Smooth muscle cell (in vitro differentiated cells): ENCODE measurements at regions not wholly inside any gene's neighbourhood (a gene's known extent, or its start where the extent isn't known, plus 50 kb on each side); places are given as distances from the start of the nearest gene placed in this dataset.

Experiments used
- DNase-seq: peaks from one replicate; lab custom pipeline; 2025; ENCODE audit not compliant: unreplicated experiment; lab: John Stamatoyannopoulos, UW
- H2AFZ ChIP-seq: fragments of 200-600 bp; sonication (generic); 2 replicates; pipeline ENCODE4 v1.6.0; 2016; ENCODE audit warnings: antibody characterized with exemption, low read depth, mild to moderate bottlenecking
- H3F3A ChIP-seq: fragments of 200-600 bp; sonication (generic); 2 replicates; pipeline ENCODE4 v1.6.0; 2017; ENCODE audit warnings: antibody characterized with exemption, low read depth
- H3K27ac ChIP-seq: fragments of 200-600 bp; sonication (generic); 2 replicates; pipeline ENCODE4 v1.5.1; 2016; ENCODE audit warnings: low read depth, mild to moderate bottlenecking
- H3K27me3 ChIP-seq: fragments of 200-600 bp; sonication (generic); 2 replicates; pipeline ENCODE4 v1.6.1; 2016; ENCODE audit warnings: low read depth, mild to moderate bottlenecking
- H3K36me3 ChIP-seq: fragments of 200-600 bp; sonication (generic); 2 replicates; pipeline ENCODE4 v1.5.1; 2016; ENCODE audit warnings: low read depth
- H3K4me1 ChIP-seq: fragments of 200-600 bp; sonication (generic); 2 replicates; pipeline ENCODE4 v1.5.1; 2016; ENCODE audit warnings: low read depth
- H3K4me2 ChIP-seq: fragments of 200-600 bp; sonication (generic); 2 replicates; pipeline ENCODE4 v1.6.0; 2016; ENCODE audit warnings: mild to moderate bottlenecking
- H3K4me3 ChIP-seq: fragments of 200-600 bp; sonication (generic); 2 replicates; pipeline ENCODE4 v1.5.1; 2016; ENCODE audit warnings: mild to moderate bottlenecking
- H3K79me2 ChIP-seq: fragments of 200-600 bp; sonication (generic); 2 replicates; pipeline ENCODE4 v1.6.0; 2016; ENCODE audit warnings: low read depth, mild to moderate bottlenecking
- H3K9ac ChIP-seq: fragments of 200-600 bp; sonication (generic); 2 replicates; pipeline ENCODE4 v1.6.0; 2016; ENCODE audit warnings: low read depth
- H3K9me3 ChIP-seq: fragments of 200-600 bp; sonication (generic); replicated peaks from 2 replicates; pipeline ENCODE4 v1.5.1; 2016; ENCODE audit warnings: low read depth
- H4K20me1 ChIP-seq: fragments of 200-600 bp; sonication (generic); 2 replicates; pipeline ENCODE4 v1.6.0; 2016; ENCODE audit warnings: low read depth
- CTCF ChIP-seq: fragments of 200-600 bp; sonication (generic); IDR thresholded peaks from 2 replicates; pipeline ENCODE4 v1.5.1; 2017; ENCODE audit warnings: borderline replicate concordance, mild to moderate bottlenecking, antibody characterized with exemption; ENCODE audit not compliant: insufficient read depth, poor library complexity, severe bottlenecking
- WGBS: methylation state at CpG from one replicate; pipeline ENCODE4 v1.1.7; 2016; ENCODE audit warnings: low lambda C conversion rate; 5-methylcytosine and 5-hydroxymethylcytosine counted together

DNA sequence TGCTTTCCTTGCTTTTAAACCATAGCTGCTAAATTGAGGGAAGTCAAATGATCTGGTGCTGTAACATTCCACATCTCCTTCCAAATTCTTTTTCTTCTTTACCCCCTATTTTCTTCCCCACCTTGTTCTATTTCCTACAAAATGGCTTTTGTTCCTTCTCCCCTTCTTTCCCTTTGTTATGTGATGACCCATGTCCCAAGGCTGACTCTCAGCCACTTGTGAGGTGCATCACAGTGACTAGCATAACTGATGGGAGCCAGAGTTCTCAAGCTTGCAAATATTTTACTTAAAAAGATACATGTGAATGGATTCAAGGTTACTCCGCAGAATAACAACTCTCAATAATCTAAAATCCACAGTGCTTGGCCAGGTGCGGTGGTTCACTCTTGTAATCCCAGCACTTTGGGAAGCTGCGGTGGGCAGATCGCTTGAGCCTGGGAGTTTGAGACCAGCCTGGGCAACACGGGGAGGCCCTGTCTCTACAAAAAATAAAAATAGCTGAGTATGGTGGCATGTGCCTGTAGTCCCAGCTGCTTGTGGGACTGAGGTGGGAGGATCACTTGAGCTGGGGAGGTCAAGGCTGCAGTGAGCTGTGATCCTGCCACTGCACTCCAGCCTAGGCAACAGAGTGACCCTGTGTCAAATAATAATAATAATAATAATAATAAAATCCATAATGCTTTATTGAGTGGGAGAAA is 100.1 kb upstream of the CERS6 start:
- H3K27me3 ChIP-seq: no peaks in the 10 kb centered on the region
- WGBS: 85% methylated on average over 5 of the region's 5 CpGs
- H3K36me3 ChIP-seq: no peaks in the 10 kb centered on the region
- H3K27ac ChIP-seq: no peak overlapping the region
- H3K4me1 ChIP-seq: no peaks in the 10 kb centered on the region
- no peaks in the 10 kb centered on the region for H3K79me2 ChIP-seq
- TF ChIP-seq CTCF: no peak
- no peak overlapping the region for H2AFZ ChIP-seq
- H3K4me3 ChIP-seq: no peak overlapping the region
- H3K9ac ChIP-seq: no peak overlapping the region
- no peaks in the 10 kb centered on the region for H4K20me1 ChIP-seq
- no peak overlapping the region for H3K4me2 ChIP-seq
- no peak for DNase-seq
- no peaks in the 10 kb centered on the region for H3F3A ChIP-seq
- H3K9me3 ChIP-seq: no peaks in the 10 kb centered on the region

- H2AFZ ChIP-seq: no peak overlapping the region
- no peak overlapping the region for H3K4me2 ChIP-seq
- no peaks in the 10 kb centered on the region for H4K20me1 ChIP-seq
- H3K4me1 ChIP-seq: no peaks in the 10 kb centered on the region
- no peak overlapping the region for H3K9ac ChIP-seq
- no peak for TF ChIP-seq CTCF
- H3K27ac ChIP-seq: no peak overlapping the region
- no peak overlapping the region for H3K4me3 ChIP-seq
- 88% methylated on average over 2 of the region's 2 CpGs for WGBS
- no peaks in the 10 kb centered on the region for H3K27me3 ChIP-seq
- no peak for DNase-seq
- no peaks in the 10 kb centered on the region for H3K36me3 ChIP-seq
- no peaks in the 10 kb centered on the region for H3K9me3 ChIP-seq
- no peaks in the 10 kb centered on the region for H3F3A ChIP-seq
- no peaks in the 10 kb centered on the region for H3K79me2 ChIP-seq
Measured at GRCh38 chr2:168356477-168356835, 99.6 kb upstream of the CERS6 start.

GRCh38 chr2:168357797-168358472 is 98.1 kb upstream of the CERS6 start:
- no peak overlapping the region for H2AFZ ChIP-seq
- no peak overlapping the region for H3K4me2 ChIP-seq
- no peak overlapping the region for H3K27ac ChIP-seq
- DNase-seq: no peak
- no peak overlapping the region for H3K4me3 ChIP-seq
- H3F3A ChIP-seq: no peaks in the 10 kb centered on the region
- 81% methylated on average over 3 of the region's 3 CpGs for WGBS
- H3K9ac ChIP-seq: no peak overlapping the region
- H3K36me3 ChIP-seq: no peaks in the 10 kb centered on the region
- H3K9me3 ChIP-seq: no peaks in the 10 kb centered on the region
- TF ChIP-seq CTCF: no peak
- H3K4me1 ChIP-seq: no peaks in the 10 kb centered on the region
- no peaks in the 10 kb centered on the region for H3K27me3 ChIP-seq
- H3K79me2 ChIP-seq: no peaks in the 10 kb centered on the region
- H4K20me1 ChIP-seq: no peaks in the 10 kb centered on the region

GRCh38 chr2:168359082-168359481 is 97.0 kb upstream of the CERS6 start:
- WGBS: 100% methylated on average over 1 of the region's 1 CpG
- no peaks in the 10 kb centered on the region for H4K20me1 ChIP-seq

More at GRCh38 chr2:168359082-168359481, 97.0 kb upstream of the CERS6 start:
- Histone ChIP-seq H3K79me2 (no peaks in the 10 kb centered on the region), H3K27me3 (no peaks in the 10 kb centered on the region), H3K9me3 (no peaks in the 10 kb centered on the region), H3K9ac (no peak overlapping the region), H3K4me1 (no peaks in the 10 kb centered on the region), H2AFZ (no peak overlapping the region), H3K36me3 (no peaks in the 10 kb centered on the region), H3F3A (no peaks in the 10 kb centered on the region), H3K27ac (no peak overlapping the region), H3K4me3 (no peak overlapping the region), H3K4me2 (no peak overlapping the region)
- DNase-seq: no peak
- TF ChIP-seq CTCF: no peak
